H1 (cell line): ENCODE measurements at regions not wholly inside any gene's neighbourhood (a gene's known extent, or its start where the extent isn't known, plus 50 kb on each side); places are given as distances from the start of the nearest gene placed in this dataset.

Source experiments
- CTCF ChIA-PET: fragments of 300-600 bp; sonication (Branson Sonifier 250); formaldehyde crosslinking; loops from one replicate; lab custom pipeline; 2021; ENCODE audit not compliant: partially characterized antibody; lab: Charles Lee
- POLR2A ChIA-PET: fragments of 300-600 bp; sonication (Branson Sonifier 250); formaldehyde crosslinking; loops from one replicate; lab custom pipeline; 2021; ENCODE audit warnings: inconsistent platforms; ENCODE audit not compliant: partially characterized antibody; lab: Charles Lee
- DNase-seq, 2 experiments: peaks; one replicate each; pipeline versions ENCODE4 v3.0.0 to v3.0.0-alpha.2; 2010 to 2022; ENCODE audit warnings: low spot score in 2 of 2, low read depth in 1 of 2, mixed read lengths in 1 of 2
- FAIRE-seq: peaks from 2 replicates; lab custom pipeline; 2011; peaks lifted over from hg19 to GRCh38; lab: Jason Lieb, UNC
- H2AFZ ChIP-seq: 2 replicates; pipeline ENCODE4 v1.8.1; 2012; ENCODE audit warnings: low read length, inconsistent platforms
- H2AK5ac ChIP-seq: 2 replicates; pipeline ENCODE4 v1.6.1; 2013; ENCODE audit warnings: low read depth, low read length
- H2BK120ac ChIP-seq: replicated peaks from 2 replicates; pipeline ENCODE3; 2013; ENCODE audit warnings: low read depth, low read length, inconsistent platforms
- H2BK12ac ChIP-seq: 2 replicates; pipeline ENCODE4 v1.6.1; 2013; ENCODE audit warnings: low read depth, low read length
- H2BK15ac ChIP-seq: 2 replicates; pipeline ENCODE4 v1.6.1; 2013; ENCODE audit warnings: low read length
- H2BK20ac ChIP-seq: 2 replicates; pipeline ENCODE4 v1.6.1; 2013; ENCODE audit warnings: low read length
- H2BK5ac ChIP-seq: 2 replicates; pipeline ENCODE4 v1.6.1; 2013; ENCODE audit warnings: low read depth, low read length
- H3K14ac ChIP-seq: 2 replicates; pipeline ENCODE4 v1.6.1; 2013; ENCODE audit warnings: inconsistent platforms; ENCODE audit not compliant: insufficient read length
- H3K18ac ChIP-seq: 2 replicates; pipeline ENCODE4 v1.6.1; 2013; ENCODE audit warnings: low read length; ENCODE audit errors: extremely low read depth
- H3K23ac ChIP-seq: 2 replicates; pipeline ENCODE4 v1.6.1; 2013; ENCODE audit warnings: inconsistent platforms; ENCODE audit not compliant: insufficient read length
- H3K23me2 ChIP-seq: 2 replicates; pipeline ENCODE4 v1.6.1; 2013; ENCODE audit warnings: low read depth, low read length
- H3K27ac ChIP-seq: 2 replicates; pipeline ENCODE4 v1.6.1; 2011; ENCODE audit warnings: low read depth, low read length, inconsistent platforms
- H3K27me3 ChIP-seq, 4 experiments: replicated peaks in 1 of 4; 1 replicate in 1 of 4; 2 replicates in 3 of 4; pipeline versions ENCODE4 v1.6.1 to v1.8.1; 2011 to 2013; ENCODE audit warnings: low read length in 3 of 4, mild to moderate bottlenecking in 3 of 4, inconsistent platforms in 2 of 4, mixed read lengths in 2 of 4, moderate library complexity in 1 of 4; ENCODE audit not compliant: control insufficient read depth in 3 of 4, insufficient read depth in 3 of 4; ENCODE audit errors: extremely low read depth in 1 of 4
- H3K36me3 ChIP-seq, 4 experiments: 2 replicates each; pipeline versions ENCODE4 v1.6.1 to v1.8.1; 2011 to 2013; ENCODE audit warnings: mild to moderate bottlenecking in 4 of 4, low read length in 3 of 4, moderate library complexity in 2 of 4, control low read depth in 1 of 4, inconsistent platforms in 1 of 4; ENCODE audit not compliant: insufficient read depth in 4 of 4, control insufficient read depth in 2 of 4
- H3K4ac ChIP-seq: replicated peaks from 2 replicates; pipeline ENCODE3; 2013; ENCODE audit warnings: low read length, low read depth, mixed read lengths, inconsistent platforms; ENCODE audit not compliant: insufficient read length
- H3K4me1 ChIP-seq, 4 experiments: replicated peaks in 1 of 4; 1 replicate in 1 of 4; 2 replicates in 3 of 4; pipeline versions ENCODE4 v1.6.1 to v1.8.1; 2011 to 2013; ENCODE audit warnings: low read length in 3 of 4, inconsistent platforms in 2 of 4, mixed read lengths in 1 of 4; ENCODE audit not compliant: insufficient read depth in 4 of 4, control insufficient read depth in 3 of 4
- H3K4me2 ChIP-seq, 2 experiments: 2 replicates each; pipeline versions ENCODE4 v1.6.1 to v1.8.1; 2011 to 2013; ENCODE audit warnings: low read depth in 2 of 2, low read length in 2 of 2, control low read depth in 1 of 2, inconsistent platforms in 1 of 2, mild to moderate bottlenecking in 1 of 2; ENCODE audit not compliant: insufficient read depth in 1 of 2
- H3K4me3 ChIP-seq, 4 experiments: fragments of 200-600, 300-600 bp in 1 of 4; sonication (generic), shearing (Covaris generic), sonication (Bioruptor Twin) in 1 of 4; 2 replicates each; pipeline versions ENCODE4 v1.5.1 to v1.8.1; 2011 to 2016; ENCODE audit warnings: low read length in 4 of 4, low read depth in 3 of 4, control low read depth in 2 of 4, inconsistent platforms in 2 of 4, mild to moderate bottlenecking in 2 of 4, mixed read lengths in 1 of 4, moderate library complexity in 1 of 4; ENCODE audit not compliant: insufficient read depth in 2 of 4; ENCODE audit errors: extremely low read depth in 1 of 4
- H3K56ac ChIP-seq: replicated peaks from 2 replicates; pipeline ENCODE3; 2013; ENCODE audit warnings: low read depth, mild to moderate bottlenecking, mixed read lengths, low read length, inconsistent platforms; ENCODE audit not compliant: insufficient read length
- H3K79me1 ChIP-seq: 2 replicates; pipeline ENCODE4 v1.6.1; 2013; ENCODE audit warnings: low read depth, low read length, control low read depth
- H3K79me2 ChIP-seq, 2 experiments: 2 replicates each; pipeline versions ENCODE4 v1.6.1 to v1.8.1; 2012 to 2013; ENCODE audit warnings: low read length in 2 of 2, mild to moderate bottlenecking in 2 of 2, inconsistent platforms in 1 of 2; ENCODE audit not compliant: insufficient read depth in 2 of 2, control insufficient read depth in 1 of 2
- H3K9ac ChIP-seq, 4 experiments: replicated peaks in 1 of 4; 1 replicate in 1 of 4; 2 replicates in 3 of 4; pipeline versions ENCODE4 v1.6.1 to v1.8.1; 2011 to 2013; ENCODE audit warnings: low read depth in 3 of 4, low read length in 3 of 4, control low read depth in 2 of 4, mild to moderate bottlenecking in 2 of 4, moderate library complexity in 2 of 4, inconsistent platforms in 1 of 4; ENCODE audit errors: extremely low read depth in 1 of 4
- H3K9me3 ChIP-seq, 2 experiments: 2 replicates each; pipeline versions ENCODE4 v1.6.1 to v1.8.1; 2012 to 2013; ENCODE audit warnings: mild to moderate bottlenecking in 2 of 2, moderate library complexity in 2 of 2, control low read depth in 1 of 2, inconsistent platforms in 1 of 2, low read depth in 1 of 2, low read length in 1 of 2, mixed read lengths in 1 of 2; ENCODE audit not compliant: insufficient read depth in 2 of 2
- H4K20me1 ChIP-seq, 2 experiments: replicated peaks in 1 of 2; 2 replicates each; pipeline versions ENCODE3 to v1.8.1; 2011 to 2013; ENCODE audit warnings: inconsistent platforms in 2 of 2, low read length in 2 of 2, mild to moderate bottlenecking in 1 of 2; ENCODE audit not compliant: insufficient read depth in 2 of 2, control insufficient read depth in 1 of 2
- H4K5ac ChIP-seq: 2 replicates; pipeline ENCODE4 v1.6.1; 2013; ENCODE audit warnings: low read length, low read depth, mixed read lengths, inconsistent platforms; ENCODE audit not compliant: insufficient read length
- H4K8ac ChIP-seq: 2 replicates; pipeline ENCODE4 v1.8.0; 2013; ENCODE audit warnings: mild to moderate bottlenecking, moderate library complexity, low read length, inconsistent platforms; ENCODE audit not compliant: insufficient read depth; ENCODE audit errors: extremely low read depth
- H4K91ac ChIP-seq: replicated peaks from 2 replicates; pipeline ENCODE3; 2013; ENCODE audit warnings: low read length, mixed read lengths, inconsistent platforms; ENCODE audit not compliant: insufficient read length
- BCL11A ChIP-seq, 2 experiments: IDR thresholded peaks; one replicate each; pipeline ENCODE4 v1.6.1; 2011; ENCODE audit warnings: low read depth in 2 of 2, low read length in 2 of 2, mild to moderate bottlenecking in 2 of 2
- CHD1 ChIP-seq: IDR thresholded peaks from 2 replicates; pipeline ENCODE4 v1.6.1; 2012; ENCODE audit warnings: low read depth, low read length, improper control_type of control experiment
- CTCF ChIP-seq, 3 experiments: IDR thresholded peaks; 1 replicate in 2 of 3; 2 replicates in 1 of 3; pipeline versions ENCODE4 v1.5.1 to v1.6.1; 2011; ENCODE audit warnings: low read length in 3 of 3, mild to moderate bottlenecking in 3 of 3, inconsistent platforms in 2 of 3, low read depth in 1 of 3, moderate library complexity in 1 of 3; ENCODE audit not compliant: insufficient read depth in 1 of 3; ENCODE audit errors: control extremely low read depth in 1 of 3
- GTF2F1 ChIP-seq: IDR thresholded peaks from 2 replicates; pipeline ENCODE4 v1.6.1; 2012; ENCODE audit warnings: low read depth, low read length, improper control_type of control experiment, borderline replicate concordance
- MAX ChIP-seq: IDR thresholded peaks from 2 replicates; pipeline ENCODE4 v1.6.1; 2012; ENCODE audit warnings: inconsistent platforms
- POLR2A ChIP-seq, 2 experiments: IDR thresholded peaks; 1 replicate in 1 of 2; 2 replicates in 1 of 2; pipeline ENCODE4 v1.6.1; 2011; ENCODE audit warnings: low read depth in 2 of 2, low read length in 2 of 2, mild to moderate bottlenecking in 2 of 2; ENCODE audit errors: control extremely low read depth in 1 of 2
- POLR2AphosphoS5 ChIP-seq: IDR thresholded peaks from 2 replicates; pipeline ENCODE4 v1.6.1; 2011; ENCODE audit warnings: low read depth, low read length
- RBBP5 ChIP-seq: IDR thresholded peaks from 2 replicates; pipeline ENCODE4 v1.7.1; 2012; ENCODE audit warnings: low read depth, mild to moderate bottlenecking, inconsistent platforms, low read length, moderate library complexity, borderline replicate concordance
- RNF2 ChIP-seq: fragments of 200-900, 300-1000 bp; sonication (generic); IDR thresholded peaks from 2 replicates; pipeline ENCODE4 v1.7.1; 2016; ENCODE audit warnings: borderline replicate concordance, low read depth, mild to moderate bottlenecking, antibody characterized with exemption, low read length; ENCODE audit not compliant: poor library complexity, severe bottlenecking; ENCODE audit errors: missing control alignments
- SIX5 ChIP-seq: IDR thresholded peaks from 2 replicates; pipeline ENCODE4 v1.6.1; 2011; ENCODE audit warnings: mild to moderate bottlenecking, low read depth, low read length
- SP2 ChIP-seq: IDR thresholded peaks from 2 replicates; pipeline ENCODE4 v1.6.1; 2012; ENCODE audit warnings: mild to moderate bottlenecking, low read length, inconsistent platforms
- SUZ12 ChIP-seq: fragments of 200-600 bp; sonication (generic); IDR thresholded peaks from 2 replicates; pipeline ENCODE4 v1.6.1; 2012; ENCODE audit warnings: mild to moderate bottlenecking, inconsistent platforms, low read length, moderate library complexity, mixed read lengths
- WGBS, 2 experiments: shearing (Covaris generic) in 1 of 2; methylation state at CpG; one replicate each; pipeline versions ENCODE4 v1.1.6 to v1.1.7; 2013 to 2015; ENCODE audit warnings: low lambda C conversion rate in 2 of 2, mixed read lengths in 2 of 2, inconsistent platforms in 1 of 2, low coverage in 1 of 2, missing lambda C conversion rate in 1 of 2; ENCODE audit not compliant: insufficient replicate concordance in 2 of 2, insufficient coverage in 1 of 2, insufficient read length in 1 of 2; ENCODE audit errors: extremely low coverage in 1 of 2, missing lambda C conversion rate in 1 of 2; 5-methylcytosine and 5-hydroxymethylcytosine counted together

DNA sequence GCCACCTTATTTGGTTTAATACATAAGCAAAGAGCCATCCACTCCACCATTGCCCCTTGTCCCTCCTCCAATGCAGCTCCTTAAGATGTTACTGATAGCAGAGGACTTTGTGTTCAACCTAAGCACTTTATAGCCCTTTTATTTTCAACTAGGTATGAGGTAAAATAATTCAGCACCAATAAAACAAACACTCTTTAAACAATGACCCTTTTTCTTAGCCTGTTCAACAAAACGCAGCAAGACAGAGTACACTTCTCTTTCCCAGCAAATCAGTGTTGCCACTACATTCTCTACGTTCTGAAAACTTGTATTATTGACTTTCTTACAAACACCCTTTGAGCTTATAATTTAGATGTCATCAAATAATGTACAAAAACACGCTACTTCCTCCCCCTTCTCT is 104.0 kb upstream of the IGLL5 start:
- no peak overlapping the region for H3K23ac ChIP-seq
- ChIA-PET CTCF (no interaction called here), POLR2A (no interaction called here)
- no peak overlapping the region for H3K27ac ChIP-seq
- H4K8ac ChIP-seq = no peak overlapping the region
- H3K27me3 ChIP-seq = peaks cover 2 to 30% (median 11%) of the 10 kb centered on the region in 4 experiments
- FAIRE-seq (no peak), DNase-seq (no peak)
- no peak overlapping the region for H2BK20ac ChIP-seq
- no peak overlapping the region for H4K5ac ChIP-seq
- H2BK5ac ChIP-seq = no peak overlapping the region
- no peaks in the 10 kb centered on the region for H4K20me1 ChIP-seq
- no peak overlapping the region for H2AFZ ChIP-seq
- H3K4me3 ChIP-seq = no peak overlapping the region
- H3K4me1 ChIP-seq = no peaks in the 10 kb centered on the region
- H3K79me2 ChIP-seq = no peaks in the 10 kb centered on the region
- H3K4ac ChIP-seq = no peak overlapping the region
- H3K14ac ChIP-seq = no peak overlapping the region
- peaks cover 8 to 26% of the 10 kb centered on the region in 2 experiments; a peak in 3 of 4 replicates for H3K9me3 ChIP-seq
- no peaks in the 10 kb centered on the region for H3K79me1 ChIP-seq
- H3K4me2 ChIP-seq = no peak overlapping the region
- H3K23me2 ChIP-seq = no peaks in the 10 kb centered on the region
- H3K36me3 ChIP-seq = no peaks in the 10 kb centered on the region
- H3K56ac ChIP-seq = no peak overlapping the region
- no peak overlapping the region for H3K18ac ChIP-seq
- no peak overlapping the region for H2AK5ac ChIP-seq
- no peak overlapping the region for H4K91ac ChIP-seq
- WGBS, 2 experiments = 70% methylated on average over 3 of the region's 3 CpGs; no CpG with 5 or more reads in 1 of the 2 experiments
- no peak overlapping the region for H2BK12ac ChIP-seq
- no peak overlapping the region for H2BK15ac ChIP-seq
- no peak overlapping the region for H3K9ac ChIP-seq
- H2BK120ac ChIP-seq = no peak overlapping the region
- TF ChIP-seq RBBP5 (no peak), BCL11A (IDR thresholded peaks at IDR 0.05; ENCODE audit: low read depth in 2 of 2, low read length in 2 of 2) (no peak), SP2 (no peak), CTCF (IDR thresholded peaks at IDR 0.05; ENCODE audit: control extremely low read depth in 1 of 3, insufficient read depth in 1 of 3, low read depth in 1 of 3, low read length in 3 of 3) (no peak), RNF2 (no peak), MAX (no peak), CHD1 (no peak), POLR2AphosphoS5 (no peak), SUZ12 (no peak), POLR2A (IDR thresholded peaks at IDR 0.05; ENCODE audit: control extremely low read depth in 1 of 2, low read depth in 2 of 2, low read length in 2 of 2) (no peak), GTF2F1 (no peak), SIX5 (no peak)
